ENCODE measurements at regions not wholly inside any gene's neighbourhood (a gene's known extent, or its start where the extent isn't known, plus 50 kb on each side); places are given as distances from the start of the nearest gene placed in this dataset.

DNA sequence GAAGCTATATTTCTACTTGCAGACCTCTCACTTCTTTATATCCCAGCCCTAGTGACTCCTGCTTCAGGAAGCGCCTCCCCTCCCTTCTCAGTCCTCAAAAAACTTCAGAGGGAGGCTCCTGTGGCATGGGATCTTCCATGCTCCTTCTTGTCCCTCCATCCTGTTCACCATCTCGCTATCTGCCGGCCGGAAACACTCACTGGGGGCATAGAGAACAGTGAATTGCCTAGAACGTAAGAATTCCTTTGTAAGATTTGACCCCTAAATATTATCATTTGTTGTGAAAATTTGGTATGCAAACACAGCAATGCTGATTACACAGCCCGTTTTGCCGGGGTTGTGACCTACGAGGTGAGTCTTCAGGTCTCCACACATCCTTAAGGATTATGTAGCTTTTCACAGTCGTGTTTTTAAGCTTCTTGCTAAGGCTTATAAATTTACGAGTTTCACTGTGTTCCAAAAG lies 218.7 kb upstream of the ATP10A start:
- TF ChIP-seq, protein P1, sequence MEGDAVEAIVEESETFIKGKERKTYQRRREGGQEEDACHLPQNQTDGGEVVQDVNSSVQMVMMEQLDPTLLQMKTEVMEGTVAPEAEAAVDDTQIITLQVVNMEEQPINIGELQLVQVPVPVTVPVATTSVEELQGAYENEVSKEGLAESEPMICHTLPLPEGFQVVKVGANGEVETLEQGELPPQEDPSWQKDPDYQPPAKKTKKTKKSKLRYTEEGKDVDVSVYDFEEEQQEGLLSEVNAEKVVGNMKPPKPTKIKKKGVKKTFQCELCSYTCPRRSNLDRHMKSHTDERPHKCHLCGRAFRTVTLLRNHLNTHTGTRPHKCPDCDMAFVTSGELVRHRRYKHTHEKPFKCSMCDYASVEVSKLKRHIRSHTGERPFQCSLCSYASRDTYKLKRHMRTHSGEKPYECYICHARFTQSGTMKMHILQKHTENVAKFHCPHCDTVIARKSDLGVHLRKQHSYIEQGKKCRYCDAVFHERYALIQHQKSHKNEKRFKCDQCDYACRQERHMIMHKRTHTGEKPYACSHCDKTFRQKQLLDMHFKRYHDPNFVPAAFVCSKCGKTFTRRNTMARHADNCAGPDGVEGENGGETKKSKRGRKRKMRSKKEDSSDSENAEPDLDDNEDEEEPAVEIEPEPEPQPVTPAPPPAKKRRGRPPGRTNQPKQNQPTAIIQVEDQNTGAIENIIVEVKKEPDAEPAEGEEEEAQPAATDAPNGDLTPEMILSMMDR (IDR thresholded peaks at IDR 0.05): no peak
- no peak for TF ChIP-seq POLR2AphosphoS5 (IDR thresholded peaks at IDR 0.05)
- no peak for TF ChIP-seq POLR2A (IDR thresholded peaks at IDR 0.05)
